ENCODE measurements at regions not wholly inside any gene's neighbourhood (a gene's known extent, or its start where the extent isn't known, plus 50 kb on each side); places are given as distances from the start of the nearest gene placed in this dataset.

DNA sequence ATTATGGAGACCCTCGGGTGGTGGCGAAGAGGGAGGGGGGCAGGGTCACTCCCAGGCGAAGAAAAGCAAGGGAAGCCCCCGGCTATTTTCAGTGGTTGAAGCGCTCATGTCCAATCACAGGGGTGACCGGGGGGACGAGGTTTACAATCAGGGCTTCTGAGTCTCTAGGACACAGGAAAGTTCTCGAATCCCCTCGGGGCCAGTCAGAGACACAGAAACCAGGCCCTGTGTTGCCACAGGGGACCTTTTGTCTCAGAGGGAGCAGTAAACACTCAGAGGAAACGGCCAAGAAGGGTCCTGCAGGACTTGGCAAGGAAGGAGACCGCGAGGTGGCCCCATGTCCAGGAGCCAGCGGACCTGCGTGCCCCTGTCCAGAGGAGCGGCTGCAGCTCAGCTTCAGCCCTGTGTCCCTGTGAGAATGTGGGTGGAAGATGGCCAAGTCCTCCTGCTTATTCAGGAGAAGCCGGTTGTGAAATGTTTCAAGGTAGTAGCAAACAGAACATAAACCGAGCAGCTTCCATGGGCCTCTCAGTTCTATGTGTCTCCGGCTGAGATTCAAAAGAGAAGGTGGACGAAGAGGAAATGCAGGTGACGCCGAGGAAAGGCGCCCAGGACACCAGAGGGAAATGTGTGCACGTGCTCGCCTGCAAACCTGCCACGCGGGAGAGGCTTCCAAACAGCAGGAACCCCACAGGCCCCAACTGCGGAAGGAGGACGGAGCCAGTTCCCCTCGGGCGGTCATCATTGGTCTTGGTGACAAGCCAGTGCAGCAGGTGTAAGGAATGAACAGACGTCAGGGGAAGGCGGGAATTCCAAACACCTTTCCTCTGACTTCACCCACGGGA is 357.6 kb downstream of the BRD1 start:
- no peak for TF ChIP-seq FEZF1 (tag by site-specific recombination; IDR thresholded peaks at IDR 0.05)
- TF ChIP-seq ZNF16 (tag by site-specific recombination; IDR thresholded peaks at IDR 0.05; ENCODE audit: low read depth), result no peak
- TF ChIP-seq RBAK (tag by site-specific recombination; IDR thresholded peaks at IDR 0.05), result no peak
